Karpas-422 (cell line): ENCODE measurements at regions not wholly inside any gene's neighbourhood (a gene's known extent, or its start where the extent isn't known, plus 50 kb on each side); places are given as distances from the start of the nearest gene placed in this dataset.
"Not testable (repeated sequence)": the region's sequence is repeated elsewhere in the genome, so short reads cannot be mapped to it uniquely, and the experiment has no call there.

Experiments used
- DNase-seq: peaks from one replicate; pipeline ENCODE4 v3.0.0-alpha.2; 2015
- H2AFZ ChIP-seq: fragments of 200-600 bp; sonication (generic); 2 replicates; pipeline ENCODE4 v1.6.1; 2014; ENCODE audit warnings: antibody characterized with exemption, low read length, mixed read lengths
- H3K27ac ChIP-seq: fragments of 200-600 bp; sonication (generic); 2 replicates; pipeline ENCODE4 v1.5.1; 2014; ENCODE audit warnings: mild to moderate bottlenecking, low read length, moderate library complexity
- H3K27me3 ChIP-seq: fragments of 200-600 bp; sonication (generic); 2 replicates; pipeline ENCODE4 v1.6.1; 2014; ENCODE audit warnings: low read length, mixed read lengths
- H3K36me3 ChIP-seq: fragments of 200-600 bp; sonication (generic); 2 replicates; pipeline ENCODE4 v1.6.1; 2014; ENCODE audit warnings: low read length, mixed read lengths; ENCODE audit not compliant: insufficient read depth
- H3K4me1 ChIP-seq: fragments of 200-600 bp; sonication (generic); 2 replicates; pipeline ENCODE4 v1.6.1; 2014; ENCODE audit warnings: mild to moderate bottlenecking, low read length, mixed read lengths
- H3K4me2 ChIP-seq: fragments of 200-600 bp; sonication (generic); 2 replicates; pipeline ENCODE4 v1.6.1; 2014; ENCODE audit warnings: low read length, low read depth, mild to moderate bottlenecking; ENCODE audit not compliant: poor library complexity, severe bottlenecking
- H3K4me3 ChIP-seq: fragments of 200-600 bp; sonication (generic); 2 replicates; pipeline ENCODE4 v1.5.1; 2014; ENCODE audit warnings: mild to moderate bottlenecking, antibody characterized with exemption, low read length, mixed read lengths
- H3K79me2 ChIP-seq: fragments of 200-600 bp; sonication (generic); 2 replicates; pipeline ENCODE4 v1.6.1; 2014; ENCODE audit warnings: mild to moderate bottlenecking, low read length, mixed read lengths
- H3K9ac ChIP-seq: fragments of 200-600 bp; sonication (generic); 2 replicates; pipeline ENCODE4 v1.6.0; 2014; ENCODE audit warnings: low read length
- H3K9me2 ChIP-seq: fragments of 200-600 bp; sonication (generic), shearing (Covaris generic); replicated peaks from 2 replicates; pipeline ENCODE4 v1.6.0; 2014; ENCODE audit warnings: mild to moderate bottlenecking, low read length, moderate library complexity; ENCODE audit not compliant: insufficient read depth
- H3K9me3 ChIP-seq: fragments of 300-700, 200-600 bp; sonication (generic); 2 replicates; pipeline ENCODE4 v1.6.1; 2014; ENCODE audit warnings: low read length, mixed read lengths
- H4K20me1 ChIP-seq: fragments of 200-600 bp; sonication (generic); 2 replicates; pipeline ENCODE4 v1.6.1; 2014; ENCODE audit warnings: mild to moderate bottlenecking, antibody characterized with exemption, low read length, low read depth; ENCODE audit not compliant: insufficient read depth

GRCh38 chr13:64633948-64634347 lies 2596.2 kb downstream of the PCDH9 start:
- no peak for DNase-seq
- Histone ChIP-seq H3K79me2 (no peaks in the 10 kb centered on the region), H3K27me3 (no peaks in the 10 kb centered on the region), H3K9ac (no peak overlapping the region), H3K4me2 (no peak overlapping the region), H3K4me1 (no peaks in the 10 kb centered on the region), H3K27ac (no peak overlapping the region), H2AFZ (no peak overlapping the region), H3K9me2 (no peaks in the 10 kb centered on the region), H3K4me3 (no peak overlapping the region), H4K20me1 (no peaks in the 10 kb centered on the region), H3K36me3 (no peaks in the 10 kb centered on the region), H3K9me3 (no peaks in the 10 kb centered on the region)

GRCh38 chr13:64627654-64628053 lies 2602.5 kb downstream of the PCDH9 start:
- no peaks in the 10 kb centered on the region for H3K9me3 ChIP-seq
- no peak overlapping the region for H3K9ac ChIP-seq
- no peaks in the 10 kb centered on the region for H3K79me2 ChIP-seq
- H3K4me3 ChIP-seq = no peak overlapping the region
- H3K27ac ChIP-seq = no peak overlapping the region
- H3K9me2 ChIP-seq = no peaks in the 10 kb centered on the region
- peak overlapping the region; percentile 6; the same call in 1 of the 2 replicates for H2AFZ ChIP-seq
- H4K20me1 ChIP-seq = no peaks in the 10 kb centered on the region
- DNase-seq = no peak
- H3K4me1 ChIP-seq = no peaks in the 10 kb centered on the region
- H3K27me3 ChIP-seq = no peaks in the 10 kb centered on the region
- no peak overlapping the region for H3K4me2 ChIP-seq
- H3K36me3 ChIP-seq = no peaks in the 10 kb centered on the region

GRCh38 chr13:64626105-64626504 lies 2604.0 kb downstream of the PCDH9 start:
- Histone ChIP-seq H2AFZ (no peak overlapping the region), H3K27me3 (no peaks in the 10 kb centered on the region), H3K4me2 (no peak overlapping the region), H3K79me2 (no peaks in the 10 kb centered on the region), H3K9me2 (no peaks in the 10 kb centered on the region), H3K27ac (no peak overlapping the region), H3K9me3 (no peaks in the 10 kb centered on the region), H4K20me1 (no peaks in the 10 kb centered on the region), H3K36me3 (no peaks in the 10 kb centered on the region), H3K4me1 (no peaks in the 10 kb centered on the region), H3K9ac (no peak overlapping the region), H3K4me3 (no peak overlapping the region)
- DNase-seq = no peak

- H3K27me3 ChIP-seq = no peaks in the 10 kb centered on the region
- no peak overlapping the region for H2AFZ ChIP-seq
- H4K20me1 ChIP-seq = no peaks in the 10 kb centered on the region
- H3K36me3 ChIP-seq = no peaks in the 10 kb centered on the region
- no peak overlapping the region for H3K4me3 ChIP-seq
- no peak overlapping the region for H3K9ac ChIP-seq
- no peak overlapping the region for H3K4me2 ChIP-seq
- no peaks in the 10 kb centered on the region for H3K9me2 ChIP-seq
- H3K79me2 ChIP-seq = no peaks in the 10 kb centered on the region
- peaks cover 4% of the 10 kb centered on the region for H3K9me3 ChIP-seq
- no peak overlapping the region for H3K27ac ChIP-seq
- no peaks in the 10 kb centered on the region for H3K4me1 ChIP-seq
- DNase-seq = no peak
Measured at GRCh38 chr13:64617231-64617630, 2612.9 kb downstream of the PCDH9 start.

GRCh38 chr13:64591971-64592370 lies 2638.2 kb downstream of the PCDH9 start:
- Histone ChIP-seq H3K27ac (no peak overlapping the region), H3K4me2 (no peak overlapping the region), H3K4me3 (no peak overlapping the region), H3K27me3 (no peaks in the 10 kb centered on the region), H3K9me2 (no peaks in the 10 kb centered on the region), H2AFZ (no peak overlapping the region), H3K4me1 (no peaks in the 10 kb centered on the region), H3K9me3 (no peaks in the 10 kb centered on the region), H3K79me2 (no peaks in the 10 kb centered on the region), H3K36me3 (no peaks in the 10 kb centered on the region), H4K20me1 (no peaks in the 10 kb centered on the region), H3K9ac (no peak overlapping the region)
- no peak for DNase-seq

- H3K9me2 ChIP-seq = no peaks in the 10 kb centered on the region
- no peaks in the 10 kb centered on the region for H3K79me2 ChIP-seq
- DNase-seq = no peak
- H3K27ac ChIP-seq = no peak overlapping the region
- no peaks in the 10 kb centered on the region for H3K4me1 ChIP-seq
- H4K20me1 ChIP-seq = no peaks in the 10 kb centered on the region
- H3K4me3 ChIP-seq = no peak overlapping the region
- no peak overlapping the region for H2AFZ ChIP-seq
- H3K4me2 ChIP-seq = no peak overlapping the region
- peaks cover 6% of the 10 kb centered on the region; the same call in 1 of the 2 replicates for H3K9me3 ChIP-seq
- no peaks in the 10 kb centered on the region for H3K36me3 ChIP-seq
- H3K9ac ChIP-seq = no peak overlapping the region
- H3K27me3 ChIP-seq = no peaks in the 10 kb centered on the region
Measured at GRCh38 chr13:64579331-64579730, 2650.8 kb downstream of the PCDH9 start.

- H3K4me1 ChIP-seq = no peaks in the 10 kb centered on the region
- H3K36me3 ChIP-seq = no peaks in the 10 kb centered on the region
- H3K79me2 ChIP-seq = no peaks in the 10 kb centered on the region
- no peaks in the 10 kb centered on the region for H3K9me2 ChIP-seq
- H3K9ac ChIP-seq = no peak overlapping the region
- H2AFZ ChIP-seq = no peak overlapping the region
- H3K27ac ChIP-seq = no peak overlapping the region
- H4K20me1 ChIP-seq = no peaks in the 10 kb centered on the region
- no peak overlapping the region for H3K4me3 ChIP-seq
- no peak for DNase-seq
- H3K9me3 ChIP-seq = peaks cover 24% of the 10 kb centered on the region
- H3K27me3 ChIP-seq = no peaks in the 10 kb centered on the region
- H3K4me2 ChIP-seq = no peak overlapping the region
Measured at GRCh38 chr13:64568748-64569147, 2661.4 kb downstream of the PCDH9 start.

GRCh38 chr13:64558031-64558430 lies 2672.1 kb downstream of the PCDH9 start:
- not testable (repeated sequence) for H3K27ac ChIP-seq, H3K9ac ChIP-seq, H4K20me1 ChIP-seq, H3K9me3 ChIP-seq, H3K36me3 ChIP-seq, H3K27me3 ChIP-seq, DNase-seq, H3K4me2 ChIP-seq, H3K4me1 ChIP-seq, H3K4me3 ChIP-seq, H3K79me2 ChIP-seq, H3K9me2 ChIP-seq, H2AFZ ChIP-seq

GRCh38 chr13:64556376-64556775 lies 2673.8 kb downstream of the PCDH9 start:
- Histone ChIP-seq H3K9me2 (no peaks in the 10 kb centered on the region), H3K9me3 (no peaks in the 10 kb centered on the region), H3K4me3 (no peak overlapping the region), H3K4me1 (no peaks in the 10 kb centered on the region), H3K27ac (no peak overlapping the region), H3K27me3 (no peaks in the 10 kb centered on the region), H3K9ac (no peak overlapping the region), H2AFZ (peak overlapping the region; percentile 60; the same call in 1 of the 2 replicates), H3K4me2 (no peak overlapping the region), H3K79me2 (no peaks in the 10 kb centered on the region), H3K36me3 (no peaks in the 10 kb centered on the region), H4K20me1 (no peaks in the 10 kb centered on the region)
- no peak for DNase-seq
